ENCODE measurements at regions not wholly inside any gene's neighbourhood (a gene's known extent, or its start where the extent isn't known, plus 50 kb on each side); places are given as distances from the start of the nearest gene placed in this dataset.

DNA sequence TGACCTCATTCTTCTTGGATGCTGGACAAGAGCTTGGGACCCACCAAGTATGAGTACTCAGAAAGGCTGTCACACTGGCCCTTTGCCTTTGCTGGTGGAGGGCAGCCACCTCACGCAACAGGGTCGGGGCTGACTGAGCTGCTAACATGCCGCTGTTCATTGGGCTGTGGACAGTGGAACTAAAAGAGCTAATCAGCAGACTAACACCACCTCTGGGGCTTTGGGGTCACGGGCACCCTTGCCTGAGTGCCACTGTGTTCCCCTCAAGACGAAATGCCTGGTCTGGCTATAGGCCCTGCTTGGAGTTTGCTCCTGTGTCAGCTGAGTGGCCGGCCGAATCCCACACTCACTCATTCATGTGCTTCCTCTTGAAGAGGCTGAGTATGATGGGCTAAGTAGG, 559.6 kb downstream of the SPRY1 start:
- no peak for DNase-seq

DNA sequence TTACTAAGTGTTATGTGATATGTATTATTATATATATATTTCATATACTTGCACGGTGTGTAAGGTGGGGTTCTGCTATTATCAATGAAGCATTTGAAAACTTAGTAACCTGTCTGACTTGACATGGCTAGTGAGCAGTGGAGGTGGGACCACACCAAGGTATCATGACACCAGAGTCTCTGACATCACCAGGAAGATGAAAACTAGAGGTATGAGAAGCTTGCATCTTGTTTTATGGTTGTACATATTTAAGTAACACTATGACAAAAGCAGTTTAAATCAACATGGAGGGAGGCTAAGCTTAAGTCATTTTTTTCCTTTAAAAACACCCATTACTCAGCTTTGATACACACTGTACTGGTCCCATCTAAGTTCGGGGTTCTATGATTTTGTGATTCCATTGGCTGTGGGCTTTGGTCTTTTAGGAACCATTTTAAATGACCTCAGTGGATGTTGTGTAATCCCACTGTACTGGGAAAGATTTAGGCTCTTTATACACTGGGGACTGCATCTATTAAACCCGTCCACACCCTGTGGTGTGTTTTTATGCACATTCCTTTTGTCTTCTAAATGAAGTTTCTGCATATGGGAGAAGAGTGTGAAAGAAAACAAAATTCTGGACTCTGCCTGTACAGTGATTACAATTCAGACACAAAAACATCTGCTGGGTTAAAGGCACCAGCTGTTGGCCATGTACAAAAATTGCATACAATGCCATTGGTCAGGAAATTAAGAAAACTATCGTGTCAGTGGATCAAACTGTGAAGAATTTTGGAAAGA, 570.6 kb downstream of the SPRY1 start:
- no peak for DNase-seq

- DNase-seq = no peak
Observed at GRCh38 chr4:123972031-123972430, 575.4 kb downstream of the SPRY1 start.

DNA sequence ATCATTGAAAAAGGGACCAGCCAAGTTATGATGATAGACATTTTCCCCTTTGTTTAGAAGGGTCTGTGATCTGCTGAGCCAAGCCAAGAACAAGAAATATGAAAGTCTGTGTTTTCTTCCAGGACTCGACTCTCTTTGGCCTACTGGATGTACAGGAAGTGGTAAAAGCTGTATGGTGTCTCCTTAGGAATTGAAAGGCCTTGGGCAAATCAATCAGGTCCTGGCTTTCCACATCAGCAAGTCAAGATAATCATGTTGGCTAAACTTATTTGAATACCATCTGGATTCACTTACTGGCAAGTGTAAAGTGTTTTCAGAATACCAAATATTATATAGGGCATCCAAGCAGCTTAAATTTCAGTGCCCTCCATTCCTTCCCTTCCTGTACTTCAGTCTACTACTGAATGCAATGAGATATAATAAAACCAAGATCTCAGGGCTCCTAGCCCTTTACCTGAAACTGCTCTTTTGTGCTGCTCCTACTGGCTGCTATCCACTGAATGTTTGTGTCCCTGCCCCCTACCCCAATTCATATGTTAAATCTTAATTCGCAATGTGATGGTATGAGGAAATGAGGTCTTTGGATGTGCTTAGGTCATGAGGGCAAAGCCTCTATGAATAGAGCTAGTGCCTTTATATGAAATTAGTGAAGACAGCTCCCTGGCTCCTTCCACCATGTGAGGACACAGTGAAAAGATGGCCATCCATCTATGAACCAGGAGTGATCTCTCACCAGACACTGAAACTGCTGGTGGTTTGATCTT, 578.0 kb downstream of the SPRY1 start:
- no peak for DNase-seq

GRCh38 chr4:123976285-123976684, 579.7 kb downstream of the SPRY1 start:
- DNase-seq = no peak

DNA sequence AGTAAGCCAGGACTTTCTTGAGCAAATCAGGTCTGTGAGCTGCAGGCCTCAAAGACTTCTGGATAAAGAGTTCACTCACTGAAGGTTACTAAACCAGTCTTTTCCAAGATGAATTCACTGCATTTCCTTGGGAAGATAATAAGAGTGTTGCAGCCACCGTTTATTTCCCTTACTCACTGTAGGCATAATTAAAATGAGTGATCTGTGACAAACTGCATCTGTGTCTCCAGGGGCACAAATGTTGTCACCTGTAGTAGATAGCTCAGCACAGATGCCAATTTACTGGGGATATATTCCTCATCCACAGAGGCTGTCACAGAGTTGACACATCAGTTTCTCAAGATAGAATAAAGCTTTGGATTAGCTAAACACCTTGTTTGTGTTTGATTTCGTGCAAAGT, 580.2 kb downstream of the SPRY1 start:
- DNase-seq = no peak

DNA sequence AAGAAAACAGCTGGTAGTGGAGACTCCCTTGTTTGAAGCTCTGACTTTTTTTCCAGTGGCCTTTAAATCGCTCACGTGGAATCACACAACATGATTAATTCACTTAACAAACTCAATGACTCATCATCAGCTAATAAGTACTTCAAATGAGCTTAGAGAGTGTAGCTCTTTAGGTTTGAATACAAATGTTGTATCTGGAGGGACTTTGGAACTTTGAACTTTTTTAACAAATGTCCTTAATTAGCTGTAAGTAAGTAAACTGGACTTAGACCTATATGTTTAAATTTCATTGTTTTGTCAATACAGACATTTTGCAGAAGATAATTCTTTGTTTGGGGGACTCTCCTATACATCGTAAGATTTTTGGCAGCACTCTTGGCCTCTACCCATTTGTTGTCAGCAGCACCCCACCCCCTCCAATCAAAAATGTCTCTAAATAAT, 581.1 kb downstream of the SPRY1 start:
- DNase-seq = no peak

- DNase-seq = no peak
Observed at GRCh38 chr4:123978637-123979036, 582.0 kb downstream of the SPRY1 start.

- no peak for DNase-seq
Observed at GRCh38 chr4:123980736-123981300, 584.2 kb downstream of the SPRY1 start.

- no peak for DNase-seq
Observed at GRCh38 chr4:123984886-123985285, 588.3 kb downstream of the SPRY1 start.

DNA sequence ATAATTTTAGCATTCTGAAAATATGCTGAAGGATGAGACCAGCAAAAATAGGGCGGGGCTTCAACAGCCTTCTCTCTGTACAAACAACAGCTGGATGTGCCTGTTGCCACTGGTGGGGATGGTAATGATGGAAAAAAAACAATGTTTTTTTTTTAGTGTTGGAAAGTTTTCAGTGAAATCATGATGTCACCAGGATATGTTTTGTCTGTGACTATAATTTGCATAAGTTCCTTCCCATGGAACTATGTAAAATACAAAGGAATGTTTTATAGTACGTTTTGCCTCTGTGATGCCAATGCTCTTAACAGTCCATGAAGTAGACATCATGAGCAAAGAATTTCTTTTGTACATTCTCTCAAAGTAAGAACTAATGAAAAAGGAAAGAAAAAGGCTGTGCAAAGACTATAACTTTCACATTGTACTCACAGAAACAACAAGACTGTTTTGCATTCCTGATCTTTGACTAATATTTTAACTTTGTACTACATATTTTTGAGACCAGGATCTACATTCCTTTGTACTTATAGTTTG, 589.7 kb downstream of the SPRY1 start:
- DNase-seq = no peak

DNA sequence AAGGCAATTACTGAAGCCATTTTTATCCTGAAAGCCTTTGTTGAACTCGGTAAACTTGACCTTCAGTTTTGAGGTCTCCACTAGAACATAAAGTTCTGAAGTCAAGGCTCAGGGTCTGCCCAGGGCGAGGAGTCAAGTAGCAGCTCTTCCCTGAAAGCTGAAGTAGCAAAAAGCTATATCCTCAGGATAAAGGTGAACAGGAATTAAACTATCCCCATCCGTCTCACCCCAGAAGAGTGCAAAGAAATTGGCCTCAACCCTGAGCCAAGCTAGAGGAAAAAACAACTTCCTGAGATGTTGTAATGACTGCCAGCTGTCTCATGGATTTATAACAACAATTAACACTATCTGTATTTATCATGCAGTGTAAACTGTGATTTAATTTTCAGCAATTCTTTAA, 590.8 kb downstream of the SPRY1 start:
- DNase-seq = no peak

GRCh38 chr4:123990310-123990870, 593.8 kb downstream of the SPRY1 start:
- DNase-seq = no peak

DNA sequence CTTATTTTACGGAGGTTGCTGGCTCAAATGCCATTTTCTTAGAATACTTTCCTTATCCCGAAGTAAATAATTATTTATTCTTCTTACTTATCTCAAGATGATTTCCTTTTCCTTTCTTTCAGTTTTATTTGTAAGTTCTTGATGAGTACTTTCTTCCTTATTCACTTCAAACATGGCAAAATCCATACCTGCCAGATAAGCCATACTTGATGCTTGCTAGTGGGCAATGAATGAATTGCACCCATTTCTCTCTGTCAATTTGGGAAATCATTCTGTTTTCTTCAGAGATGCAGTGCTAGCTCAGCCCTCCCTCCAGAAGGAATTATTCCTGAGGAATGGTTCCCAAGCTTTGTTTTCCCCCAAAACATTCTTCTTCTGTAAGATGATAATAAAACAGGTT, 598.3 kb downstream of the SPRY1 start:
- no peak for DNase-seq

DNA sequence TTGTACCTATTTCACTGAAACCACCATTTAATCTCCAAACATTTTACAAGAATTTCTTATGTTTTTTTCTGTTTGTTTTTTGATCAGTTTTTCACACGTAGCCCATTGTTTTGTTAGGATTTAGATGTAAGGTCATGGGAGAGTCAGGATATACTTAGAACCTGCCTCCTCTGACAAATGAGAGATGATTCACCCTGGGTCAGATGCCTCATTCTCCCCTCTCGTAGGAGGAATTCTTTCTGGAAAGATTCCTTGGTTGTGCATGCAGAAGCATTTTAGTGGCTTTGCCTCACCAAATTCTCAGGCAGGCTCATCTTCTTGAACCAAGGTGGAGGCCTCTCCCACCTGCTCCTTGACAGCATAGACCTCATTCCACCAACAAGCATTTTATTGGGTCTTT, 599.3 kb downstream of the SPRY1 start:
- no peak for DNase-seq

GRCh38 chr4:123996718-123997510, 600.3 kb downstream of the SPRY1 start:
- DNase-seq = no peak

GRCh38 chr4:123997776-123998449, 601.3 kb downstream of the SPRY1 start:
- no peak for DNase-seq

DNA sequence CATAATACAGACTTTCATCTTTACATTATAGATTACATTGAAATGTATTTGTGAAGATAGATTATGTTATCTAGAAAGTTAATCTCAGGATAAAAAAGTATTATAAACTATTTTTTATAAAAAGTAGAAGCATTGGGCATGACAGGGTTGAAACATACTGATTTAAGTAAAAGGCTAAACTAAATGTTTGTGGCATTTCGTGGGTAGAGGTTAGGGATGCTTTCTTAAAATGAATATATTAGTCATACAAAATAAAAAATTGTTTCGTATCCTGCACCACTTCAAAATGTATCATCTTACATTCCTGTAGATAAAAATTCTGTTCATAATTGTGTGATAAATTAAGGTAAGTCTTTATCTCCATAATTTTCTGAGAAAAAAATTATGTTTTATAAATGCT, 603.6 kb downstream of the SPRY1 start:
- no peak for DNase-seq

DNA sequence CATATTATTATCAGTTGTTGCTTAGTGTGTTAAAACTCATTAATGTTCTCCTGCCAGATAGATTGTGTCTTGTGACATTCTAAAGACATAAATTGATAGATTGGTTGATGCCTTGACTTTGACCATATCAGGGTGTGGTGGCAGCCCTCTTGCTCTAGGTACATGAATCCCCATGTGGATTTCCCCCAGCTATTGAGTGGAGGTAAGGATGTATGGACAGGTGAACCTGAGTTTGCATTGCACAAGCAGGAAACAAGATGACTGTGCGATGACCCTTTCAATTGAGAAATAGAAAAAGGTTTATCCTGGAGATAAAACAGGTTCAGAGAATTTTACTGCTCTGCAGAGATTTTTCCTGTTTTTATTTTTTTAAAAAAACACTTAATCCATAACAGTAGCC, 619.2 kb downstream of the SPRY1 start:
- DNase-seq = no peak

DNA sequence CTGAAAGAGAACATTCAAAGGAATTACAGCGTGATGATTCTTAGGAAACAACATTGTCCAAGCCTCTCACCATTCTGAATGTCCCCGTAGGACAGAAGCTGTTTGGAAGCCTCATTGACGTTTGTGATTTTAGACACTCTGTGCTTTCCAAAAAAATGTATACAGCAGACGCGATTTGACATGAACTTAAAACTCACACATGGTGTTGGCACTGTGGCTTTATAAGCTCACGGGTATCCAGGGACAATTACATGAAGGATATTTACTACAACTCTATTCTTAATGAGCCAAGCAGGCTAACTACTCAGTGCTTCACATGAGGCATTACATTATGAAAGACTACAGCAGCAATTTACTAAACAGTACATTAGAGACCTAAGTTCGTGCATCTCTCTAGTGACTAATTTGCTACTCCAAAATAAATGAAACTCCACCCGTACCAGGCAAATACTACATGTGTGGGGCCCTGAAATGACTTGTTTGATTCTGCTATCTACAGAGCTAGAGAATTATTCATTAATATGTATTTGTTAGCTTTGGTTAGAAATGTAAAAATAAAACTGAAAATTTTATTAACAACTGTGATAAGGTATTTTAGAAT, 620.7 kb downstream of the SPRY1 start:
- DNase-seq = no peak

Data from RPMI8226 (cell line).